Loucy (cell line): ENCODE measurements at regions not wholly inside any gene's neighbourhood (a gene's known extent, or its start where the extent isn't known, plus 50 kb on each side); places are given as distances from the start of the nearest gene placed in this dataset.

Source experiments
- H2AFZ ChIP-seq: fragments of 200-600 bp; sonication (generic); 2 replicates; pipeline ENCODE4 v1.6.0; 2016; ENCODE audit warnings: antibody characterized with exemption, mild to moderate bottlenecking, low read length, moderate library complexity
- H3F3A ChIP-seq: fragments of 200-600 bp; 2 replicates; pipeline ENCODE4 v1.6.0; 2016; ENCODE audit warnings: antibody characterized with exemption, low read depth, mild to moderate bottlenecking
- H3K27me3 ChIP-seq: fragments of 200-600 bp; sonication (generic); 2 replicates; pipeline ENCODE4 v1.6.1; 2014; ENCODE audit warnings: low read length, mild to moderate bottlenecking; ENCODE audit not compliant: insufficient read depth, poor library complexity, severe bottlenecking
- H3K36me3 ChIP-seq: fragments of 200-600 bp; sonication (generic); 2 replicates; pipeline ENCODE4 v1.6.1; 2016; ENCODE audit warnings: low read length; ENCODE audit not compliant: insufficient read depth
- H3K4me1 ChIP-seq: fragments of 200-600 bp; sonication (generic); 2 replicates; pipeline ENCODE4 v1.5.1; 2014; ENCODE audit warnings: low read length, mild to moderate bottlenecking; ENCODE audit not compliant: insufficient read depth, poor library complexity, severe bottlenecking
- H3K4me2 ChIP-seq: fragments of 200-600 bp; sonication (generic); 2 replicates; pipeline ENCODE4 v1.6.0; 2014; ENCODE audit warnings: antibody characterized with exemption, low read length, low read depth, mild to moderate bottlenecking; ENCODE audit not compliant: poor library complexity, severe bottlenecking
- H3K4me3 ChIP-seq: fragments of 200-600 bp; sonication (generic); 2 replicates; pipeline ENCODE4 v1.5.1; 2014; ENCODE audit warnings: low read length, mild to moderate bottlenecking, mixed read lengths; ENCODE audit not compliant: poor library complexity, severe bottlenecking
- H3K79me2 ChIP-seq: fragments of 200-600 bp; sonication (generic); 2 replicates; pipeline ENCODE4 v1.6.1; 2014; ENCODE audit warnings: low read length; ENCODE audit not compliant: insufficient read depth
- H3K9ac ChIP-seq: fragments of 200-600 bp; sonication (generic); 2 replicates; pipeline ENCODE4 v1.6.0; 2014; ENCODE audit warnings: mild to moderate bottlenecking, low read depth, low read length, moderate library complexity; ENCODE audit not compliant: poor library complexity, severe bottlenecking
- H3K9me2 ChIP-seq: fragments of 200-600 bp; sonication (generic); replicated peaks from 2 replicates; pipeline ENCODE4 v1.6.1; 2016; ENCODE audit warnings: low read depth, low read length, mixed read lengths
- H3K9me3 ChIP-seq: fragments of 200-600 bp; sonication (generic); 2 replicates; pipeline ENCODE4 v1.6.1; 2014; ENCODE audit warnings: mild to moderate bottlenecking, antibody characterized with exemption, low read length, low read depth; ENCODE audit not compliant: insufficient read depth
- H4K20me1 ChIP-seq: fragments of 200-600 bp; sonication (generic); 2 replicates; pipeline ENCODE4 v1.6.0; 2014; ENCODE audit warnings: antibody characterized with exemption, low read length, mild to moderate bottlenecking; ENCODE audit not compliant: insufficient read depth, poor library complexity, severe bottlenecking
- EZH2phosphoT487 ChIP-seq: fragments of 200-600 bp; IDR thresholded peaks from 2 replicates; pipeline ENCODE4 v1.6.1; 2018; ENCODE audit warnings: antibody characterized with exemption, mild to moderate bottlenecking, moderate library complexity, borderline replicate concordance
- TF ChIP-seq, protein P1 (sequence below): fragments of 200-600 bp; sonication (generic); conservative IDR thresholded peaks from 2 replicates; pipeline ENCODE4 v1.5.1; 2014; ENCODE audit warnings: mild to moderate bottlenecking, antibody characterized with exemption, low read length

- Histone ChIP-seq H3K27me3 (no peaks in the 10 kb centered on the region), H3F3A (no peaks in the 10 kb centered on the region), H2AFZ (no peak overlapping the region), H3K4me1 (no peaks in the 10 kb centered on the region), H3K79me2 (no peaks in the 10 kb centered on the region), H3K4me2 (no peak overlapping the region), H3K36me3 (no peaks in the 10 kb centered on the region), H3K9ac (no peak overlapping the region), H4K20me1 (no peaks in the 10 kb centered on the region), H3K9me3 (no peaks in the 10 kb centered on the region), H3K9me2 (no peaks in the 10 kb centered on the region), H3K4me3 (no peak overlapping the region)
- no peak for TF ChIP-seq EZH2phosphoT487
- TF ChIP-seq, protein P1, sequence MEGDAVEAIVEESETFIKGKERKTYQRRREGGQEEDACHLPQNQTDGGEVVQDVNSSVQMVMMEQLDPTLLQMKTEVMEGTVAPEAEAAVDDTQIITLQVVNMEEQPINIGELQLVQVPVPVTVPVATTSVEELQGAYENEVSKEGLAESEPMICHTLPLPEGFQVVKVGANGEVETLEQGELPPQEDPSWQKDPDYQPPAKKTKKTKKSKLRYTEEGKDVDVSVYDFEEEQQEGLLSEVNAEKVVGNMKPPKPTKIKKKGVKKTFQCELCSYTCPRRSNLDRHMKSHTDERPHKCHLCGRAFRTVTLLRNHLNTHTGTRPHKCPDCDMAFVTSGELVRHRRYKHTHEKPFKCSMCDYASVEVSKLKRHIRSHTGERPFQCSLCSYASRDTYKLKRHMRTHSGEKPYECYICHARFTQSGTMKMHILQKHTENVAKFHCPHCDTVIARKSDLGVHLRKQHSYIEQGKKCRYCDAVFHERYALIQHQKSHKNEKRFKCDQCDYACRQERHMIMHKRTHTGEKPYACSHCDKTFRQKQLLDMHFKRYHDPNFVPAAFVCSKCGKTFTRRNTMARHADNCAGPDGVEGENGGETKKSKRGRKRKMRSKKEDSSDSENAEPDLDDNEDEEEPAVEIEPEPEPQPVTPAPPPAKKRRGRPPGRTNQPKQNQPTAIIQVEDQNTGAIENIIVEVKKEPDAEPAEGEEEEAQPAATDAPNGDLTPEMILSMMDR, result no peak
These were observed 279.2 kb upstream of the TYRP1 start for GRCh38 chr9:12413986-12414385.

DNA sequence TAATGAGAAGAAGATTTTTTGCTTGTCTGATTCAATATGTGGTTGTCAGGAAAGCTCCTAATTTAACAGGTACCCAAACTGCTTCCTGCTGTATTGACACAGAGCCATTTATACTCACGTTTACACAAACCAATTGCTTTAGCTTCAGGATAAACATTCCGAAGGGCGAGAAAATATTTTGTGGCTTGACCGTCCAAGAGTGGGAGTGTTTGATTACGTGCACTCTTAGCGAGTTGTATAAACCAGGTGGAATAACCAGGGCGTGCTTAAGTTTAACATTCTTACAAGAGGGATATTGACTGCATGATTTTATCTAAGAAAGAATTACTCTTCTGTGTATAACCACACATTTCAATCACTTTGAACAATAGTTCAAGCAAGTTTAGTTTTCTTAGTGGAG is 278.7 kb upstream of the TYRP1 start:
- Histone ChIP-seq H3K27me3 (no peaks in the 10 kb centered on the region), H3K79me2 (no peaks in the 10 kb centered on the region), H3K4me2 (no peak overlapping the region), H4K20me1 (no peaks in the 10 kb centered on the region), H3F3A (no peaks in the 10 kb centered on the region), H3K4me3 (no peak overlapping the region), H3K9me3 (no peaks in the 10 kb centered on the region), H2AFZ (no peak overlapping the region), H3K9me2 (no peaks in the 10 kb centered on the region), H3K36me3 (no peaks in the 10 kb centered on the region), H3K9ac (no peak overlapping the region), H3K4me1 (no peaks in the 10 kb centered on the region)
- no peak for TF ChIP-seq EZH2phosphoT487

DNA sequence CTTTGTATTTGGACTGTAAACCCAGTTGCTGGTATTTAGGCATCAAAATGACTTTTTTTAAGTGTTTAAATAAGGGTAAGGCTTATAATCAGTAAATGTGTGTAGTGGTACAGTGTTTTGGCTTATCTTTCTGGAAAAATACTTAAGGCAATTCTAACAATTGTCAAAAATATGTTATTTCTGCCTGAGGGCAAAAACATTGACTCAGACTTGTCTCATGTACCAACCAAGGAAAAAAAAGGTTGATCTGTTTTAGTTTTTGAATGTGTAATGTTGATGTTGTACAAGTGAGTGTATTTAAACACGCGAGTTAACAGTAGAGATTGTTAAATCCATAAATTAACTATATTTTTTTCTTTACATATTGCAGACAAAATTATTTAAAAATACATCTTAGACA is 277.8 kb upstream of the TYRP1 start:
- Histone ChIP-seq H3K9me3 (no peaks in the 10 kb centered on the region), H3K4me1 (no peaks in the 10 kb centered on the region), H2AFZ (no peak overlapping the region), H3K9ac (no peak overlapping the region), H3K36me3 (no peaks in the 10 kb centered on the region), H3K4me3 (no peak overlapping the region), H3K9me2 (no peaks in the 10 kb centered on the region), H3K79me2 (no peaks in the 10 kb centered on the region), H3F3A (no peaks in the 10 kb centered on the region), H3K27me3 (no peaks in the 10 kb centered on the region), H3K4me2 (no peak overlapping the region), H4K20me1 (no peaks in the 10 kb centered on the region)
- TF ChIP-seq EZH2phosphoT487, result no peak
- TF ChIP-seq, protein P1, result no peak

DNA sequence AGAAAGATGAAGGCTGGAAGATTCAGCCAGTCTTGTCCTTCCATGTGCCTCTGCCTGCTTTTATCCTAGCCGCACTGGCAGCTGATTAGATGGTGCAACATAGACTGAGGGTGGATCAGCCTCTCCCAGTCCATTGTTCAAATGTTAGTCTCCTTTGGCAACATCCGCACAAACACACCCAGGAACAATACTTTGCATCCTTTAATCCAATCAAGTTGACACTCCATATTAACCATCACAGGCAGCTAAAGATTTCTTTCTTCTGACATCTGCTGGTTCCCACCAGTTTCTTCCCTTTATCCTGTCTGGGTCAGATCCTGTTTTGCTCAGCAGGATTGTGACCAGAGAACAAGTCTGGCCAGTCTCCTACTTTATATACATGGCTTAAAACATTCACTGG is 276.5 kb upstream of the TYRP1 start:
- no peaks in the 10 kb centered on the region for H3K27me3 ChIP-seq
- TF ChIP-seq EZH2phosphoT487, result no peak
- TF ChIP-seq, protein P1, result no peak
- H3K9me2 ChIP-seq, result no peaks in the 10 kb centered on the region
- no peaks in the 10 kb centered on the region for H3F3A ChIP-seq
- no peaks in the 10 kb centered on the region for H3K79me2 ChIP-seq
- no peaks in the 10 kb centered on the region for H3K9me3 ChIP-seq
- H3K4me1 ChIP-seq, result no peaks in the 10 kb centered on the region
- H3K9ac ChIP-seq, result no peak overlapping the region
- no peaks in the 10 kb centered on the region for H4K20me1 ChIP-seq
- no peak overlapping the region for H3K4me2 ChIP-seq
- no peaks in the 10 kb centered on the region for H3K36me3 ChIP-seq
- H3K4me3 ChIP-seq, result no peak overlapping the region
- H2AFZ ChIP-seq, result no peak overlapping the region
